SU-DHL-6 (cell line): ENCODE measurements at regions not wholly inside any gene's neighbourhood (a gene's known extent, or its start where the extent isn't known, plus 50 kb on each side); places are given as distances from the start of the nearest gene placed in this dataset.

Experiments
- H2AFZ ChIP-seq: fragments of 200-600 bp; sonication (generic); 2 replicates; pipeline ENCODE4 v1.6.1; 2014; ENCODE audit warnings: low read depth, mild to moderate bottlenecking, moderate library complexity, mixed read lengths, antibody characterized with exemption, low read length; ENCODE audit not compliant: severe bottlenecking
- H3F3A ChIP-seq: fragments of 200-600 bp; shearing (Covaris generic); 2 replicates; pipeline ENCODE4 v1.6.0; 2016; ENCODE audit warnings: antibody characterized with exemption, mild to moderate bottlenecking; ENCODE audit not compliant: insufficient read depth
- H3K27ac ChIP-seq: fragments of 200-600 bp; sonication (generic); 2 replicates; pipeline ENCODE4 v1.5.1; 2016; ENCODE audit warnings: low read depth, mild to moderate bottlenecking, low read length, moderate library complexity, mixed read lengths
- H3K27me3 ChIP-seq: fragments of 200-600 bp; sonication (generic), shearing (Covaris generic); 2 replicates; pipeline ENCODE4 v1.6.0; 2014; ENCODE audit warnings: mild to moderate bottlenecking, low read length
- H3K36me3 ChIP-seq: fragments of 200-600 bp; sonication (generic); 2 replicates; pipeline ENCODE4 v1.6.1; 2014; ENCODE audit warnings: mild to moderate bottlenecking, low read length, mixed read lengths
- H3K4me2 ChIP-seq: fragments of 300-600, 200-600 bp; shearing (Covaris generic), sonication (generic); 2 replicates; pipeline ENCODE4 v1.6.0; 2014; ENCODE audit warnings: low read length, low read depth, mild to moderate bottlenecking; ENCODE audit not compliant: poor library complexity, severe bottlenecking
- H3K4me3 ChIP-seq: fragments of 200-600 bp; sonication (generic); 2 replicates; pipeline ENCODE4 v1.5.1; 2014; ENCODE audit warnings: antibody characterized with exemption, low read length, mild to moderate bottlenecking, mixed read lengths; ENCODE audit not compliant: insufficient read depth, poor library complexity, severe bottlenecking
- H3K79me2 ChIP-seq: fragments of 200-600 bp; sonication (generic); 2 replicates; pipeline ENCODE4 v1.6.1; 2014; ENCODE audit warnings: mild to moderate bottlenecking, low read length, moderate library complexity; ENCODE audit not compliant: insufficient read depth
- H3K9ac ChIP-seq: fragments of 200-600 bp; sonication (generic); 2 replicates; pipeline ENCODE4 v1.7.0; 2014; ENCODE audit warnings: mild to moderate bottlenecking, low read length
- H3K9me2 ChIP-seq: fragments of 200-600 bp; sonication (generic); replicated peaks from 2 replicates; pipeline ENCODE4 v1.6.1; 2014; ENCODE audit warnings: low read length; ENCODE audit not compliant: insufficient read depth
- H3K9me3 ChIP-seq: fragments of 200-600 bp; sonication (generic); 2 replicates; pipeline ENCODE4 v1.6.1; 2014; ENCODE audit warnings: low read length, mixed read lengths; ENCODE audit not compliant: insufficient read depth
- H4K20me1 ChIP-seq: fragments of 200-600 bp; sonication (generic); 2 replicates; pipeline ENCODE4 v1.6.1; 2014; ENCODE audit warnings: low read depth, mild to moderate bottlenecking, antibody characterized with exemption, low read length, moderate library complexity, mixed read lengths
- EZH2phosphoT487 ChIP-seq: fragments of 200-600 bp; sonication (generic), shearing (Covaris generic); conservative IDR thresholded peaks from 2 replicates; pipeline ENCODE4 v1.6.1; 2018; ENCODE audit warnings: mild to moderate bottlenecking, antibody characterized with exemption, low read length, moderate library complexity, mixed read lengths
- TF ChIP-seq, protein P1 (sequence below): fragments of 200-600 bp; sonication (generic); IDR thresholded peaks from one replicate; pipeline ENCODE4 v1.5.1; 2017; ENCODE audit warnings: antibody characterized with exemption, mild to moderate bottlenecking, low read length, moderate library complexity; ENCODE audit not compliant: insufficient read depth, poor library complexity, severe bottlenecking

DNA sequence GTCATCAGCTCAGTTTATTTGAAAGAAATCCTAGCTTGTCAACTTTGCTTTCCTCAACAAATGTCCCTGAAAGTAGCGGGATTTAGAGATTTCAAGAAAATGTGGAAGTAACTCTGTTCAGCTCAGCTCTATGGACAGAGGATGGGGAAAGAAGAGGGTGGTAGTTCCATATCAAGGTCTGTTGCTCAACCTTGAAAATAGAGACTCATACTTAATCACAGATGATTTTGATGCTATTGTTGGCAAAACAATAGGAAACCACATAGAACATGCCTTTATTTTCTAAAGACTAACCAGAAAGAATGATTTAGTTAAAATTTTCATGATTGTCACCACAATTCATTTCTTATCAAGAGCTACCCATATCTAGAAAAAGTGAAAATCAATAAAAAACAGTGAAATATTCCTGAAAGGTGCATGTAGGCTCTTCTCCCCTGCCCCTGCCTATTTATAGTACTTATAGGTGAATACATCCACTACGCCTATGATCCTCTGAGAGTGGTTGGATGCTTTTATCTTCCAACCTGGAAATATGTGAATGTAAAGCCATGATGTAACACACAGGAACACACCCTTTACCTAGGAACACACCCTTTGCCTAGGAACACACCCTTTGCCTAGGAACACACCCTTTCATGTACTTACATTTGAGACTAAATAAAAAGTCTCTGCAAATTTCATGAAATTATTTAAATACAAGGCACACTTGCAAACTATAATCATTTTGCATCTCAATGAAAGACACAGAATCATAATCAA lies 65.8 kb downstream of the ETAA1 start:
- Histone ChIP-seq H3F3A (no peaks in the 10 kb centered on the region), H3K9me3 (no peaks in the 10 kb centered on the region), H3K4me2 (no peak overlapping the region), H3K27ac (no peak overlapping the region), H4K20me1 (no peaks in the 10 kb centered on the region), H2AFZ (no peak overlapping the region), H3K36me3 (no peaks in the 10 kb centered on the region), H3K79me2 (no peaks in the 10 kb centered on the region), H3K9me2 (no peaks in the 10 kb centered on the region), H3K4me3 (no peak overlapping the region), H3K27me3 (no peaks in the 10 kb centered on the region), H3K9ac (no peak overlapping the region)
- no peak for TF ChIP-seq EZH2phosphoT487
- TF ChIP-seq, protein P1, sequence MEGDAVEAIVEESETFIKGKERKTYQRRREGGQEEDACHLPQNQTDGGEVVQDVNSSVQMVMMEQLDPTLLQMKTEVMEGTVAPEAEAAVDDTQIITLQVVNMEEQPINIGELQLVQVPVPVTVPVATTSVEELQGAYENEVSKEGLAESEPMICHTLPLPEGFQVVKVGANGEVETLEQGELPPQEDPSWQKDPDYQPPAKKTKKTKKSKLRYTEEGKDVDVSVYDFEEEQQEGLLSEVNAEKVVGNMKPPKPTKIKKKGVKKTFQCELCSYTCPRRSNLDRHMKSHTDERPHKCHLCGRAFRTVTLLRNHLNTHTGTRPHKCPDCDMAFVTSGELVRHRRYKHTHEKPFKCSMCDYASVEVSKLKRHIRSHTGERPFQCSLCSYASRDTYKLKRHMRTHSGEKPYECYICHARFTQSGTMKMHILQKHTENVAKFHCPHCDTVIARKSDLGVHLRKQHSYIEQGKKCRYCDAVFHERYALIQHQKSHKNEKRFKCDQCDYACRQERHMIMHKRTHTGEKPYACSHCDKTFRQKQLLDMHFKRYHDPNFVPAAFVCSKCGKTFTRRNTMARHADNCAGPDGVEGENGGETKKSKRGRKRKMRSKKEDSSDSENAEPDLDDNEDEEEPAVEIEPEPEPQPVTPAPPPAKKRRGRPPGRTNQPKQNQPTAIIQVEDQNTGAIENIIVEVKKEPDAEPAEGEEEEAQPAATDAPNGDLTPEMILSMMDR: no peak

DNA sequence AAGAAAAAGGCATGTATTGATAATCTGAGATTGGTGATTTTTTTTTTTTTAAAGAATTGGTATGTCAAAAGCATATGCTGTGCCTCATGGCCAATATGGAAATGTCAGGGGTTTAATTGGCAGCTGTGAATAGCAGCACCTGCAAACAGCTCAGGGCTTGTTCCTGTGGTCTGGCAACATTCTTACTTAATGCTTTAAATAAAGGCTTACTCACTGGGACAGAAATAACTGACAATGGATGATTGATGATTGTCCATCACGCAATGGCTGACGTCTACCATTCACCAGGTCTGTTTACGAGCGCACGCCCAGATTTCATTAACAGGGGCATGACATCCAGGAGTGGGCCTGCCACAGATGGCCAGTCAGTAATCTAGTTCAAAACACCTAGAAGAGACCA lies 66.7 kb downstream of the ETAA1 start:
- H3K27ac ChIP-seq: no peak overlapping the region
- H3K36me3 ChIP-seq: no peaks in the 10 kb centered on the region
- no peaks in the 10 kb centered on the region for H3K79me2 ChIP-seq
- no peak overlapping the region for H3K4me2 ChIP-seq
- no peak overlapping the region for H3K4me3 ChIP-seq
- H4K20me1 ChIP-seq: no peaks in the 10 kb centered on the region
- H3K9me2 ChIP-seq: no peaks in the 10 kb centered on the region
- no peak overlapping the region for H3K9ac ChIP-seq
- H3K9me3 ChIP-seq: no peaks in the 10 kb centered on the region
- no peak overlapping the region for H2AFZ ChIP-seq
- TF ChIP-seq, protein P1: no peak
- TF ChIP-seq EZH2phosphoT487: no peak
- H3K27me3 ChIP-seq: no peaks in the 10 kb centered on the region
- H3F3A ChIP-seq: no peaks in the 10 kb centered on the region

DNA sequence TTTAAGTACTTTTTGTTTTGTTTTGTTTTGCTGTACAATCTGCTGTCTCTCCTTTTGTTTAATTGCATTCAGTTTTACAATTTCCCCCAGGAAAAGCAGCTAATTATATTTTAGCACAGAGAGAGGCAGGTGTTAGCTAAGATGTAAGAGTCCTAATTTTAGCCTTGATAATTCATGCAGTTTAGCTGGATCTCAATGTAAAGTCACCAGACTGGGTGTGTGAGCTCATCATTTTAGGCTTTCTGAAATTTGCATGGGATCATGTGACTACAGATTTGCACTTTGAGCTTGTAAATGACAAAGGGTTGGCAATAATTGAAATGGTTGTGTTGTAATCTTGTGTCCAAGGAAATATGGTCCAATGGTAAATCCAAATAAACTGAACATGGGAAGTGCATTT lies 68.5 kb downstream of the ETAA1 start:
- TF ChIP-seq, protein P1: no peak
- TF ChIP-seq EZH2phosphoT487: no peak
- Histone ChIP-seq H3K27ac (no peak overlapping the region), H3K36me3 (no peaks in the 10 kb centered on the region), H3K9me2 (no peaks in the 10 kb centered on the region), H3K79me2 (no peaks in the 10 kb centered on the region), H3K4me2 (no peak overlapping the region), H3K27me3 (no peaks in the 10 kb centered on the region), H3K9me3 (no peaks in the 10 kb centered on the region), H3F3A (no peaks in the 10 kb centered on the region), H2AFZ (no peak overlapping the region), H4K20me1 (no peaks in the 10 kb centered on the region), H3K9ac (no peak overlapping the region), H3K4me3 (no peak overlapping the region)
